Chondrocyte (in vitro differentiated cells): ENCODE measurements at regions not wholly inside any gene's neighbourhood (a gene's known extent, or its start where the extent isn't known, plus 50 kb on each side); places are given as distances from the start of the nearest gene placed in this dataset.

Experiments used
- DNase-seq: peaks from one replicate; pipeline ENCODE4 v3.0.0; 2021; ENCODE audit warnings: mixed read lengths, low spot score
- H3K27ac Mint-ChIP-seq: one replicate; pipeline ENCODE4 v1.8.0; 2021; ENCODE audit warnings: mild to moderate bottlenecking, moderate library complexity, mixed read lengths; ENCODE audit not compliant: unreplicated experiment
- H3K27me3 Mint-ChIP-seq: 2 replicates; pipeline ENCODE4 v1.8.0; 2021; ENCODE audit warnings: low read depth, mixed read lengths
- H3K36me3 Mint-ChIP-seq: 2 replicates; pipeline ENCODE4 v1.8.0; 2021; ENCODE audit warnings: low read depth, mixed read lengths
- H3K4me1 Mint-ChIP-seq: 2 replicates; pipeline ENCODE4 v1.8.0; 2021; ENCODE audit warnings: low read depth, mild to moderate bottlenecking, mixed read lengths
- H3K4me3 Mint-ChIP-seq: one replicate; pipeline ENCODE4 v1.8.0; 2021; ENCODE audit warnings: mild to moderate bottlenecking, moderate library complexity, mixed read lengths; ENCODE audit not compliant: unreplicated experiment
- H3K9me3 Mint-ChIP-seq: 2 replicates; pipeline ENCODE4 v1.8.0; 2021; ENCODE audit warnings: low read depth, mixed read lengths
- TF ChIP-seq, protein P1 (sequence below): fragments of 200-600 bp; sonication (generic); IDR thresholded peaks from 2 replicates; pipeline ENCODE4 v1.5.0; 2021; ENCODE audit warnings: antibody characterized with exemption, mild to moderate bottlenecking, moderate library complexity

- H3K27me3 Mint-ChIP-seq: no peaks in the 10 kb centered on the region
- peaks cover 20% of the 10 kb centered on the region for H3K9me3 Mint-ChIP-seq
- peaks cover 6% of the 10 kb centered on the region for H3K4me1 Mint-ChIP-seq
- H3K36me3 Mint-ChIP-seq: peaks cover 1% of the 10 kb centered on the region
- no peak for DNase-seq
- no peak overlapping the region for H3K27ac Mint-ChIP-seq
- H3K4me3 Mint-ChIP-seq: no peak overlapping the region
- TF ChIP-seq, protein P1, sequence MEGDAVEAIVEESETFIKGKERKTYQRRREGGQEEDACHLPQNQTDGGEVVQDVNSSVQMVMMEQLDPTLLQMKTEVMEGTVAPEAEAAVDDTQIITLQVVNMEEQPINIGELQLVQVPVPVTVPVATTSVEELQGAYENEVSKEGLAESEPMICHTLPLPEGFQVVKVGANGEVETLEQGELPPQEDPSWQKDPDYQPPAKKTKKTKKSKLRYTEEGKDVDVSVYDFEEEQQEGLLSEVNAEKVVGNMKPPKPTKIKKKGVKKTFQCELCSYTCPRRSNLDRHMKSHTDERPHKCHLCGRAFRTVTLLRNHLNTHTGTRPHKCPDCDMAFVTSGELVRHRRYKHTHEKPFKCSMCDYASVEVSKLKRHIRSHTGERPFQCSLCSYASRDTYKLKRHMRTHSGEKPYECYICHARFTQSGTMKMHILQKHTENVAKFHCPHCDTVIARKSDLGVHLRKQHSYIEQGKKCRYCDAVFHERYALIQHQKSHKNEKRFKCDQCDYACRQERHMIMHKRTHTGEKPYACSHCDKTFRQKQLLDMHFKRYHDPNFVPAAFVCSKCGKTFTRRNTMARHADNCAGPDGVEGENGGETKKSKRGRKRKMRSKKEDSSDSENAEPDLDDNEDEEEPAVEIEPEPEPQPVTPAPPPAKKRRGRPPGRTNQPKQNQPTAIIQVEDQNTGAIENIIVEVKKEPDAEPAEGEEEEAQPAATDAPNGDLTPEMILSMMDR: no peak
Measured at GRCh38 chr9:78644359-78644758, 347.4 kb downstream of the PSAT1 start.

- Mint-ChIP-seq H3K27me3 (no peaks in the 10 kb centered on the region), H3K4me1 (peaks cover under 1% of the 10 kb centered on the region), H3K9me3 (peaks cover 7% of the 10 kb centered on the region), H3K36me3 (no peaks in the 10 kb centered on the region), H3K4me3 (no peak overlapping the region), H3K27ac (no peak overlapping the region)
- TF ChIP-seq, protein P1: no peak
- DNase-seq: no peak
Measured at GRCh38 chr9:78654324-78654723, 357.4 kb downstream of the PSAT1 start.

- Mint-ChIP-seq H3K9me3 (no peaks in the 10 kb centered on the region), H3K27ac (no peak overlapping the region), H3K27me3 (no peaks in the 10 kb centered on the region), H3K36me3 (no peaks in the 10 kb centered on the region), H3K4me3 (no peak overlapping the region), H3K4me1 (peaks cover 3% of the 10 kb centered on the region)
- TF ChIP-seq, protein P1: no peak
- DNase-seq: no peak
Measured at GRCh38 chr9:78663369-78663768, 366.4 kb downstream of the PSAT1 start.

- Mint-ChIP-seq H3K27me3 (no peaks in the 10 kb centered on the region), H3K4me3 (no peak overlapping the region), H3K27ac (no peak overlapping the region), H3K36me3 (no peaks in the 10 kb centered on the region), H3K4me1 (peaks cover 6% of the 10 kb centered on the region), H3K9me3 (no peaks in the 10 kb centered on the region)
- DNase-seq: no peak
- TF ChIP-seq, protein P1: no peak
Measured at GRCh38 chr9:78664370-78664769, 367.4 kb downstream of the PSAT1 start.

DNA sequence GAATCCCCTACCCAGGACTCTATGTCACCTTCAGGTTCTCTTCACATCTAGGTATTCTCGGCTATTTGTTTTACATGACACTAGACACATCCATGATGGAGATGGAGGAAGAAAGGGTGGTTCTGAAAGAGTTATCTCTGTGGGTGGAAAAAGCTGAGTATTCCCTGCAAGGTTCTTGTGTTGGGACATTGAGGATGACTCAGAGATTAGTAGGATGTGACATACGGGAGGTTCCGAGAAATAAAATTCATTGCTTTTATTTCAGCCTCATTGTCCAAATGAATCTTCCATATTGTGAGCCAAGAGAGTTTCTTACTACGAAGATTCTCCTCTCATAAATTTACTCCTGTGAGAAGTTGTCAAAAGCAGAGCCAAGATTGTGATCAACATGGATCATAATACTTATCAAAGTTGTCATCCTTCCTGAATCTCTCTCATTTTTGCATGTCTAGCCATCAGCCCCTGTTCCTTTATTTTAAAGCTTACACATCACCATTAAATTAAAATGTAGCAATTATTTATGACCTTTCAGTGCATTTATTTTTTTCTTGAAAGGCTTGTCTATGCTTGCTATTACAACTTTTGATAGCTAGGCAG lies 370.0 kb downstream of the PSAT1 start:
- Mint-ChIP-seq H3K27ac (no peak overlapping the region), H3K9me3 (no peaks in the 10 kb centered on the region), H3K27me3 (no peaks in the 10 kb centered on the region), H3K4me1 (peaks cover 9% of the 10 kb centered on the region), H3K4me3 (no peak overlapping the region), H3K36me3 (no peaks in the 10 kb centered on the region)
- TF ChIP-seq, protein P1: no peak
- no peak for DNase-seq
